Omental fat pad (tissue), 3 donors: ENCODE measurements at regions not wholly inside any gene's neighbourhood (a gene's known extent, or its start where the extent isn't known, plus 50 kb on each side); places are given as distances from the start of the nearest gene placed in this dataset.

ENCODE experiments used
- ATAC-seq: fragments of 150-250 bp; one replicate; pipeline ENCODE4 v1.9.1; 2016; ENCODE audit warnings: mild to moderate bottlenecking, moderate library complexity; ENCODE audit not compliant: low FRiP score
- DNase-seq: peaks from one replicate; pipeline ENCODE4 v3.0.0-alpha.2; 2019; ENCODE audit warnings: low spot score
- CTCF ChIP-seq, 3 donors: fragments of 450-650 bp; IDR thresholded peaks; one replicate each; pipeline ENCODE4 v1.5.1; 2016 to 2017; ENCODE audit warnings: antibody characterized with exemption in 3 of 3, mild to moderate bottlenecking in 3 of 3, moderate library complexity in 2 of 3

GRCh38 chr14:25488961-25489360 is 439.0 kb upstream of the STXBP6 start:
- ATAC-seq (no peak), DNase-seq (no peak)
- TF ChIP-seq CTCF (IDR thresholded peaks at IDR 0.05), result no peak

GRCh38 chr14:25485381-25485780 is 435.4 kb upstream of the STXBP6 start:
- ATAC-seq, result no peak
- DNase-seq, result no peak

GRCh38 chr14:25484906-25485305 is 435.0 kb upstream of the STXBP6 start:
- no peak for ATAC-seq
- TF ChIP-seq CTCF (IDR thresholded peaks at IDR 0.05), result no peak

More at GRCh38 chr14:25485381-25485780, 435.4 kb upstream of the STXBP6 start:
- TF ChIP-seq CTCF (IDR thresholded peaks at IDR 0.05), result no peak

GRCh38 chr14:25484235-25484634 is 434.3 kb upstream of the STXBP6 start:
- ATAC-seq (no peak), DNase-seq (no peak)
- TF ChIP-seq CTCF (IDR thresholded peaks at IDR 0.05), result no peak

More at GRCh38 chr14:25484906-25485305, 435.0 kb upstream of the STXBP6 start:
- no peak for DNase-seq

- no peak for DNase-seq
- no peak for TF ChIP-seq CTCF (IDR thresholded peaks at IDR 0.05)
- no peak for ATAC-seq
Observed at GRCh38 chr14:25477316-25478098, 427.6 kb upstream of the STXBP6 start.

- ATAC-seq (no peak), DNase-seq (no peak)
- TF ChIP-seq CTCF (IDR thresholded peaks at IDR 0.05), result no peak
Observed at GRCh38 chr14:25472700-25473099, 422.8 kb upstream of the STXBP6 start.

GRCh38 chr14:25464772-25465171 is 414.8 kb upstream of the STXBP6 start:
- DNase-seq (no peak), ATAC-seq (no peak)
- TF ChIP-seq CTCF (IDR thresholded peaks at IDR 0.05), result no peak
